B cell (primary cell): ENCODE measurements at regions not wholly inside any gene's neighbourhood (a gene's known extent, or its start where the extent isn't known, plus 50 kb on each side); places are given as distances from the start of the nearest gene placed in this dataset.

Experiments
- ATAC-seq: fragments of 200-7000 bp; cut with Tn5 transposase; one replicate; pipeline ENCODE4 v1.10.0; 2021; ENCODE audit warnings: low read depth, mild to moderate bottlenecking, moderate number of reproducible peaks, moderate library complexity
- CTCF ChIA-PET: fragments of 350-600 bp; sonication (Branson Sonifier 250); formaldehyde crosslinking; loops from one replicate; lab custom pipeline; 2021; ENCODE audit warnings: antibody characterized with exemption, inconsistent platforms; lab: Charles Lee
- POLR2A ChIA-PET: fragments of 350-600 bp; sonication (Branson Sonifier 250); formaldehyde crosslinking; loops from one replicate; lab custom pipeline; 2021; ENCODE audit warnings: antibody characterized with exemption; lab: Charles Lee
- DNase-seq: peaks from one replicate; pipeline ENCODE4 v3.0.0; 2013
- H2AFZ ChIP-seq: 2 replicates; pipeline ENCODE4 v1.6.1; 2012; ENCODE audit warnings: mild to moderate bottlenecking, low read depth, low read length; ENCODE audit not compliant: insufficient read depth, poor library complexity, severe bottlenecking
- H3K27ac ChIP-seq, 2 donors: 1 replicate in 1 of 2; 2 replicates in 1 of 2; pipeline ENCODE4 v1.5.1; 2012 to 2013; ENCODE audit warnings: low read length in 2 of 2, mild to moderate bottlenecking in 2 of 2, moderate library complexity in 1 of 2
- H3K27me3 ChIP-seq, 4 experiments: fragments of 200-600 bp in 1 of 4; sonication (generic) in 1 of 4; replicated peaks in 1 of 4; 1 replicate in 2 of 4; 2 replicates in 2 of 4; pipeline versions ENCODE4 v1.6.1 to v1.7.0; 2013 to 2016; ENCODE audit warnings: low read length in 3 of 4, mild to moderate bottlenecking in 2 of 4, mixed read lengths in 1 of 4, moderate library complexity in 1 of 4; ENCODE audit not compliant: insufficient read depth in 4 of 4, control insufficient read depth in 3 of 4; ENCODE audit errors: control extremely low read depth in 1 of 4
- H3K36me3 ChIP-seq, 2 experiments: replicated peaks in 1 of 2; 1 replicate in 1 of 2; 2 replicates in 1 of 2; pipeline versions ENCODE4 v1.6.1 to v1.7.1; 2013; ENCODE audit warnings: low read length in 1 of 2; ENCODE audit not compliant: insufficient read depth in 2 of 2, control insufficient read depth in 1 of 2; ENCODE audit errors: control extremely low read depth in 1 of 2, extremely low read depth in 1 of 2
- H3K4me1 ChIP-seq, 2 donors: fragments of 200-600 bp in 1 of 2; sonication (generic) in 1 of 2; 1 replicate in 1 of 2; 2 replicates in 1 of 2; pipeline versions ENCODE4 v1.5.1 to v1.6.1; 2013 to 2017; ENCODE audit warnings: low read length in 2 of 2; ENCODE audit not compliant: control insufficient read depth in 2 of 2, insufficient read depth in 2 of 2
- H3K4me2 ChIP-seq: replicated peaks from 2 replicates; pipeline ENCODE3; 2012; ENCODE audit warnings: mild to moderate bottlenecking, low read depth, low read length; ENCODE audit not compliant: poor library complexity, severe bottlenecking
- H3K4me3 ChIP-seq, 5 experiments: fragments of 200-600 bp in 1 of 5; sonication (generic) in 1 of 5; 1 replicate in 3 of 5; 2 replicates in 2 of 5; pipeline versions ENCODE4 v1.5.1 to v1.7.0; 2011 to 2016; ENCODE audit warnings: low read length in 4 of 5, mild to moderate bottlenecking in 4 of 5, low read depth in 2 of 5, control low read depth in 1 of 5, moderate library complexity in 1 of 5; ENCODE audit not compliant: insufficient read depth in 1 of 5; ENCODE audit errors: control extremely low read depth in 1 of 5, extremely low read depth in 1 of 5
- H3K79me2 ChIP-seq: fragments of 200-600 bp; sonication (generic); one replicate; pipeline ENCODE4 v1.6.0; 2016; ENCODE audit warnings: low read length; ENCODE audit not compliant: control insufficient read depth, insufficient read depth
- H3K9ac ChIP-seq: fragments of 200-600 bp; sonication (generic); 2 replicates; pipeline ENCODE4 v1.6.1; 2017; ENCODE audit warnings: mild to moderate bottlenecking, low read length, moderate library complexity
- H3K9me3 ChIP-seq, 3 donors: one replicate each; pipeline versions ENCODE4 v1.6.1 to v1.7.1; 2013; ENCODE audit warnings: low read length in 2 of 3; ENCODE audit not compliant: control insufficient read depth in 2 of 3, insufficient read depth in 1 of 3; ENCODE audit errors: control extremely low read depth in 1 of 3
- H4K20me1 ChIP-seq: 2 replicates; pipeline ENCODE4 v1.6.0; 2012; ENCODE audit warnings: mild to moderate bottlenecking, low read length; ENCODE audit not compliant: insufficient read depth, control insufficient read depth, poor library complexity, severe bottlenecking
- H3K27ac Mint-ChIP-seq: one replicate; pipeline ENCODE4 v1.8.0; 2021; ENCODE audit warnings: mixed read lengths
- H3K27me3 Mint-ChIP-seq: one replicate; pipeline ENCODE4 v1.8.0; 2021; ENCODE audit warnings: mixed read lengths
- H3K4me1 Mint-ChIP-seq: one replicate; pipeline ENCODE4 v1.8.0; 2021; ENCODE audit warnings: mixed read lengths
- H3K4me3 Mint-ChIP-seq: one replicate; pipeline ENCODE4 v1.8.0; 2021; ENCODE audit warnings: mixed read lengths
- H3K9me3 Mint-ChIP-seq: one replicate; pipeline ENCODE4 v1.8.0; 2022; ENCODE audit warnings: mixed read lengths; ENCODE audit not compliant: insufficient read depth
- EZH2 ChIP-seq: IDR thresholded peaks from 2 replicates; pipeline ENCODE4 v1.6.1; 2012; ENCODE audit warnings: borderline replicate concordance, low read depth, mild to moderate bottlenecking, moderate library complexity, low read length; ENCODE audit not compliant: insufficient read depth, poor library complexity, severe bottlenecking
- WGBS: methylation state at CpG from one replicate; pipeline ENCODE4 v1.1.5; 2013; ENCODE audit warnings: missing lambda C conversion rate; ENCODE audit not compliant: insufficient coverage; 5-methylcytosine and 5-hydroxymethylcytosine counted together
- intact Hi-C: fragments of 100-400 bp; cut with micrococcal nuclease; formaldehyde crosslinking; loops from one replicate; pipeline ENCODE4 v1.10.0; 2022
- TF ChIP-seq, protein P1 (sequence below): fragments of 200-600 bp; IDR thresholded peaks from one replicate; pipeline ENCODE4 v1.8.0; 2022; ENCODE audit warnings: antibody characterized with exemption, mild to moderate bottlenecking

DNA sequence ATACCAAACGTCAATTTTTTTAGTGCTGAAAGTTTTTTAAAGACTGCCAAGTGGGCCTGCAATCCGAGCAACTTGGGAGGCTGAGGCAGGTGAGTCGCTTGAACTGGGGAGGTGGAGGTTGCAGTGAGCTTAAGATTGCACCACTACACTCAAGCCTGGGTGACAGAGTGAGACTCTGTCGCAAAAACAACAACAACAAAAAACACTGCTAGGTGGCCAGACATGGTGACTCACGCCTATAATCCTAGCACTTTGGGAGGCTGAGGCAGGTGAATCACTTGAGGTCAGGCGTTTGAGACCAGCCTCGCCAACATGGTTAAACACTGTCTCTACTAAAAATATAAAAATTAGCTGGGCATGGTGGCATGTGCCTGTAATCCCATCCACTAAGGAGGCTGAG is 202.8 kb upstream of the COPS8 start:
- Histone ChIP-seq H4K20me1 (no peaks in the 10 kb centered on the region), H3K4me3 (no peak overlapping the region), H3K4me2 (no peak overlapping the region), H2AFZ (no peak overlapping the region), H3K36me3 (no peaks in the 10 kb centered on the region), H3K79me2 (no peaks in the 10 kb centered on the region), H3K9me3 (no peaks in the 10 kb centered on the region), H3K27me3 (no peaks in the 10 kb centered on the region), H3K9ac (no peak overlapping the region), H3K4me1 (no peaks in the 10 kb centered on the region), H3K27ac (no peak overlapping the region)
- no peaks in the 10 kb centered on the region for H3K4me1 Mint-ChIP-seq
- DNase-seq = no peak
- intact Hi-C loops = no loop called here
- no CpG with 5 or more reads among the region's 7 CpGs for WGBS
- POLR2A ChIA-PET = no interaction called here
- H3K9me3 Mint-ChIP-seq = no peaks in the 10 kb centered on the region
- ATAC-seq = no peak
- CTCF ChIA-PET = no interaction called here
- no peak for TF ChIP-seq EZH2
- TF ChIP-seq, protein P1, sequence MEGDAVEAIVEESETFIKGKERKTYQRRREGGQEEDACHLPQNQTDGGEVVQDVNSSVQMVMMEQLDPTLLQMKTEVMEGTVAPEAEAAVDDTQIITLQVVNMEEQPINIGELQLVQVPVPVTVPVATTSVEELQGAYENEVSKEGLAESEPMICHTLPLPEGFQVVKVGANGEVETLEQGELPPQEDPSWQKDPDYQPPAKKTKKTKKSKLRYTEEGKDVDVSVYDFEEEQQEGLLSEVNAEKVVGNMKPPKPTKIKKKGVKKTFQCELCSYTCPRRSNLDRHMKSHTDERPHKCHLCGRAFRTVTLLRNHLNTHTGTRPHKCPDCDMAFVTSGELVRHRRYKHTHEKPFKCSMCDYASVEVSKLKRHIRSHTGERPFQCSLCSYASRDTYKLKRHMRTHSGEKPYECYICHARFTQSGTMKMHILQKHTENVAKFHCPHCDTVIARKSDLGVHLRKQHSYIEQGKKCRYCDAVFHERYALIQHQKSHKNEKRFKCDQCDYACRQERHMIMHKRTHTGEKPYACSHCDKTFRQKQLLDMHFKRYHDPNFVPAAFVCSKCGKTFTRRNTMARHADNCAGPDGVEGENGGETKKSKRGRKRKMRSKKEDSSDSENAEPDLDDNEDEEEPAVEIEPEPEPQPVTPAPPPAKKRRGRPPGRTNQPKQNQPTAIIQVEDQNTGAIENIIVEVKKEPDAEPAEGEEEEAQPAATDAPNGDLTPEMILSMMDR = no peak
- H3K27ac Mint-ChIP-seq = no peak overlapping the region
- H3K4me3 Mint-ChIP-seq = no peak overlapping the region
- H3K27me3 Mint-ChIP-seq = peaks cover 8% of the 10 kb centered on the region

DNA sequence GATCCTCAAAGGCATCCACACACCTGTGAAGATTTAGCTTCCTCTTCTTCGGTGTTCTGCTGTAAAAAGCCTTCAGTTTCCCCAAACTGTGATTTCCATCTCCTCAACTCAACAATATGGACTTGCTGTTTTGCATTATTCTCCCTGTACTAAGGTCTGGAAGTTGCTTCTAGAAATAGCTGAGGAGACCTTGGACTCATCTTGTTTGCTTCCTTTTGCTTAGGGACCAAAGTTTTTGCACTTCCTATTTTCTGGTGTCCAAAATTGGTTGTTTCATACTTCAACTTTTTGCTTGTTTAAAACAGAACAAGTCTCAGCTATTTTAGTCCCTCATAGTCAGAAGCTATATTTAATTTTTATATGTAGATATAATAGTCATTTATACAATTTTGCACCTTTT is 201.9 kb upstream of the COPS8 start:
- H3K4me3 ChIP-seq = no peak overlapping the region
- no peak for TF ChIP-seq EZH2
- TF ChIP-seq, protein P1 = no peak
- no peaks in the 10 kb centered on the region for H3K27me3 ChIP-seq
- no peak overlapping the region for H3K27ac ChIP-seq
- DNase-seq (no peak), ATAC-seq (no peak)
- intact Hi-C loops = no loop called here
- no peak overlapping the region for H3K4me3 Mint-ChIP-seq
- no peaks in the 10 kb centered on the region for H4K20me1 ChIP-seq
- CTCF ChIA-PET = no interaction called here
- no peak overlapping the region for H2AFZ ChIP-seq
- H3K4me1 Mint-ChIP-seq = no peaks in the 10 kb centered on the region
- no peaks in the 10 kb centered on the region for H3K9me3 ChIP-seq
- H3K9me3 Mint-ChIP-seq = no peaks in the 10 kb centered on the region
- peaks cover 11% of the 10 kb centered on the region for H3K27me3 Mint-ChIP-seq
- H3K4me1 ChIP-seq = no peaks in the 10 kb centered on the region
- H3K27ac Mint-ChIP-seq = no peak overlapping the region
- POLR2A ChIA-PET = no interaction called here
- H3K79me2 ChIP-seq = no peaks in the 10 kb centered on the region
- no peaks in the 10 kb centered on the region for H3K36me3 ChIP-seq
- no CpG with 5 or more reads among the region's 1 CpG for WGBS
- H3K9ac ChIP-seq = no peak overlapping the region
- H3K4me2 ChIP-seq = no peak overlapping the region
